NT2/D1 (cell line): ENCODE measurements at regions not wholly inside any gene's neighbourhood (a gene's known extent, or its start where the extent isn't known, plus 50 kb on each side); places are given as distances from the start of the nearest gene placed in this dataset.

Experiments used
- DNase-seq: peaks from one replicate; pipeline ENCODE4 v3.0.0-alpha.2; 2011; ENCODE audit warnings: low read depth, low spot score
- H3K27me3 ChIP-seq: 2 replicates; pipeline ENCODE4 v1.6.0; 2011; ENCODE audit warnings: mild to moderate bottlenecking; ENCODE audit not compliant: insufficient read length, insufficient read depth
- H3K36me3 ChIP-seq: 2 replicates; pipeline ENCODE4 v1.6.1; 2011; ENCODE audit warnings: mild to moderate bottlenecking, low read length, mixed read lengths; ENCODE audit not compliant: insufficient read depth, insufficient read length
- H3K4me1 ChIP-seq: 2 replicates; pipeline ENCODE4 v1.5.1; 2011; ENCODE audit not compliant: insufficient read depth, insufficient read length
- H3K4me3 ChIP-seq: 2 replicates; pipeline ENCODE4 v1.5.1; 2011; ENCODE audit warnings: low read depth; ENCODE audit not compliant: insufficient read length
- H3K9ac ChIP-seq: 2 replicates; pipeline ENCODE4 v1.6.0; 2011; ENCODE audit warnings: low read depth; ENCODE audit not compliant: insufficient read length
- H3K9me3 ChIP-seq: 2 replicates; pipeline ENCODE4 v1.5.1; 2011; ENCODE audit warnings: mild to moderate bottlenecking, low read length; ENCODE audit not compliant: insufficient read depth
- SUZ12 ChIP-seq: IDR thresholded peaks from 2 replicates; pipeline ENCODE4 v1.6.1; 2011; ENCODE audit not compliant: insufficient read length, insufficient read depth; ENCODE audit errors: extremely low read depth
- YY1 ChIP-seq: IDR thresholded peaks from 2 replicates; pipeline ENCODE4 v1.6.1; 2011; ENCODE audit not compliant: insufficient read length, insufficient read depth
- ZNF274 ChIP-seq: IDR thresholded peaks from 2 replicates; pipeline ENCODE4 v1.6.1; 2011; ENCODE audit warnings: mild to moderate bottlenecking, low read depth, low read length

DNA sequence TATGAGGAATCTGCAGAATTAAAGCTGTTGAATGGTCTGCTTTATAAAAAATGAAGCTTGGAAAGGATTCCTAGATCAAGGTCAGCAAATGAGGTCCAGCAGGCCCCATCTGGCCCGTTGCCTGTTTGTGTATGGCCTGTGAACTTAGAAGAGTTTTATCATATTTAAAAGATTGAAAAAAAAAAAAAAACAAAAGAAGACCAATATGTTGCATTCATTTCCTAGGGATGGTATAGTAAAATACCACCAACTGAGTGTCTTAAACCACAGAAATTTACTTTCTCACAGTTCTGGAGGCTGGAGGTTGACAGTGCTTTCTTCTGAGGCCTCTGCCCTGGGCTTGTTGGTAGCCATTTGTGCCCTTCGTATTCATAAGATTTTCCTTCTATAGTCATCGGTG is 109.2 kb downstream of the PPP1R3A start:
- H3K27me3 ChIP-seq = no peaks in the 10 kb centered on the region
- H3K9ac ChIP-seq = no peak overlapping the region
- TF ChIP-seq SUZ12 = no peak
- no peak for TF ChIP-seq YY1
- TF ChIP-seq ZNF274 = no peak
- no peaks in the 10 kb centered on the region for H3K4me1 ChIP-seq
- no peaks in the 10 kb centered on the region for H3K36me3 ChIP-seq
- H3K9me3 ChIP-seq = no peaks in the 10 kb centered on the region
- no peak overlapping the region for H3K4me3 ChIP-seq
- no peak for DNase-seq

DNA sequence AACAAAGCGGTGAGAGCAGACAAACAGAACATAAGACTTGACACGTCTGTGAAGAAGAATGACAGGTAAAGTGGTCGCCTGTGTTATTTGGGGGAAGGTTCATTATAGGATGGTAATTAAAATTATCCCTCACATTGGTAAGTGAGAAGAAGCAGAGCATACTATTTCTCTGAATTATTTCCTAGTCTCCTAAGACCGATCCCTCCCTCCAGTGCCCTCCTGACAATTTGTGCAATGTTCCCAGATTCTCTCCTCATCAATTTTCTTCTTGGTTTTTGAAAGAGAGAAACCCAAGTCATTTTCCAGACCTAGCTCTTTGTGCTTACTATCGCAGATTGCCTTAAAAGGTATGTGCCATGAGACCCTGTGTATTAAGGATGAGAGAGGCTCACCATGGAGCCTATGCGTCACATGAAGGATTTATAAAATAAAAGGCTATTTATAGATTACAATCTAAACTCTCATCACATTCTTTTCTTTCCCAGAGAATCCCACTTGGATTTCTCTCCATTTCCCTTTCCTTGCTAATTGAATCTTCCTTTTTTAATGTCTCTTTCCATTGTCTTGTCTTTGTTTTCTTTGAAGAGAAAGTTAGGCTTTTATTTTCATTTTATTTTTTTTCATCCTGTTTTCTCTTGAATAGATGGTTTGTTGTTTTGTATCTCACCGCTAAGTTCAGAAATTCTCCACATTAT is 112.0 kb downstream of the PPP1R3A start:
- Histone ChIP-seq H3K4me1 (no peaks in the 10 kb centered on the region), H3K9ac (no peak overlapping the region)

DNA sequence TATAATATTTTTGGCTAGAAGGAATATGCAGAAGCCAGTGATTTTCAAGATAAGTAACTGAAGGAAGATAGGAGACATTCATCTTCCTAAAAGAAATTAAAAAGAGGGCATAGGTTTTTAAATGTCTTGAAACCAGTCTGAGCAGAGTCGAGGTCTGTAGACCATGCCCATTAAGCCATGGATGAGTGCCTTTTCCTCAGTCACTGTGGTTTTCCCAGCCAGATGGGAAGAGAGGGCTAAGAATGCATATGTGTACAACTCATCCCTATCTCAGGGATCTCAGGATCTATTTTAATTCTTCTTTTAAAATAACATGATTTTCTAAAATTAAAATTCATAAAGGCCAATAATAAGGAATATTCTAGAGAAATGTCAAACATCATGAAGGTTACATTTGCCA is 112.8 kb downstream of the PPP1R3A start:
- Histone ChIP-seq H3K27me3 (no peaks in the 10 kb centered on the region), H3K9me3 (no peaks in the 10 kb centered on the region), H3K4me1 (no peaks in the 10 kb centered on the region), H3K4me3 (no peak overlapping the region), H3K9ac (no peak overlapping the region), H3K36me3 (no peaks in the 10 kb centered on the region)
- no peak for DNase-seq
- no peak for TF ChIP-seq ZNF274

More for the DNA sequence above, 112.0 kb downstream of the PPP1R3A start:
- TF ChIP-seq SUZ12 = no peak
- no peak for TF ChIP-seq ZNF274
- TF ChIP-seq YY1 = no peak
- no peaks in the 10 kb centered on the region for H3K9me3 ChIP-seq
- H3K36me3 ChIP-seq = no peaks in the 10 kb centered on the region
- no peak for DNase-seq
- H3K4me3 ChIP-seq = no peak overlapping the region
- no peaks in the 10 kb centered on the region for H3K27me3 ChIP-seq

DNA sequence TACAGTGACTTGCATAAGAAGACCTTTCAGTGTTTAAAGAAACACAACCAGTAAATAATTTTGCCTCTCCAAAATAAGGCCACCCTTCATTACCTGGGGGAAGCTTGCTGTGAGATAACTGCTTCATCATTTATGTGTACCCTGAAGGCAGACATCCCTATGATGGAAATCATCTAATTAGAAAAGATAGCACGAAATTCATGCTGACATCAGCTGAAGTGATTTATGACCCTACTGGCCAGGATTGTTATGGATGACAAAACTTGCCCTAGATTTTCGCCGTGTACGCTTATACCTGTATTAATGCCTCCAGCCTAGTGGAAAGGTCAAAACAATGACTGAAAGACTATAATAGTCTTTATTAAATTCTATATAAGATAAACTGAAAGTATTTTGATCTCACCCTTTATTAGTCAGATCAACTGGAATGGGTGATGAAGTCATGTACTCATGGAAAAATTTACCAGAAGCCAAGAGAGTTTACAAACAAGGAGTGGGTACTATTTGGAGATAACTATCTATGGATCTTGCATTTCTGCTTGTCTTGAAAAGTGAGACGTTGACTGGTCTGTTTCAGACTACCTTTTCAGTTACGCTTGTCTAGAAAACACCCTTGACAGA is 114.2 kb downstream of the PPP1R3A start:
- Histone ChIP-seq H3K9ac (no peak overlapping the region), H3K36me3 (no peaks in the 10 kb centered on the region), H3K9me3 (no peaks in the 10 kb centered on the region), H3K4me1 (no peaks in the 10 kb centered on the region), H3K27me3 (no peaks in the 10 kb centered on the region), H3K4me3 (no peak overlapping the region)
- no peak for TF ChIP-seq YY1
- TF ChIP-seq SUZ12 = no peak
- TF ChIP-seq ZNF274 = no peak
- no peak for DNase-seq

DNA sequence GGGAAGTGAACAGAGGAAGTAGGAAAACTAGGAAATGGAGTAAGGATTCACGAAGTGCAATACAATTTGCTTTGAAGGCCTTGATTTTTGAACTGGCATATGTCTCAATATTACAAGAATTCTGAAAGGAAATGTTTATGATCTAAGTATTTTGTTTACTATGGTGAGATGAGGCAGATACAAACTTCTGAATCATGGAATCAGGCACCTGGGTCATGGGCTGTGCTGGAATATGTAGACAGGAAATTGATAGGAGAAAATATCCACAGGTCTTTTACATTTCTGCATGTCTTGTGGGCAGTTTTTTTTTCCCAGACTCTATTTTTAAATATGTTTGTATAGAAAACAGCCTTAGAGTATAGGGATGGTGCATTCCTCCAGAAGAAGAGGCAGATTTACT is 117.1 kb downstream of the PPP1R3A start:
- no peak overlapping the region for H3K4me3 ChIP-seq
- H3K4me1 ChIP-seq = no peaks in the 10 kb centered on the region
- no peak for DNase-seq
- no peak overlapping the region for H3K9ac ChIP-seq
- H3K27me3 ChIP-seq = no peaks in the 10 kb centered on the region
- H3K9me3 ChIP-seq = no peaks in the 10 kb centered on the region
- H3K36me3 ChIP-seq = no peaks in the 10 kb centered on the region
- TF ChIP-seq YY1 (no peak), ZNF274 (no peak), SUZ12 (no peak)

DNA sequence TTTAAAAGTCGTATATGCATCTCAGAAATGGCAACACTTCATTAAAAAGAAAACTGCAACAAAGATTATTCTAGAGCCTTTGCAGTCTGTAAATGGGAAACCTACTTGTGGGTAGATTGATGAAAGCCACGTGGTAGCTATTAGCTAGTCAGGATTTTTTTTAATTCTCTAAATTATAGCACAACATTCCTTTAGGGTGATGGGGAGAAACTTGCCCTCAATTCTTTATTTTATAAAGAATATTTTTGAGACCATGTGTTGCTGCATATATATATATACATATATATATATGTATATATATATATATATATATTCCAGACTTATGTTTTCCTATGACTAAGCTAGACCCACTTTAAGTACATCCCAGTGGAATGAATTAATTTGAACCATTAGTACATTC is 118.0 kb downstream of the PPP1R3A start:
- Histone ChIP-seq H3K9ac (no peak overlapping the region), H3K27me3 (no peaks in the 10 kb centered on the region), H3K36me3 (no peaks in the 10 kb centered on the region), H3K4me3 (no peak overlapping the region), H3K9me3 (no peaks in the 10 kb centered on the region), H3K4me1 (no peaks in the 10 kb centered on the region)
- DNase-seq = no peak
- TF ChIP-seq YY1 = no peak
- TF ChIP-seq SUZ12 = no peak
- no peak for TF ChIP-seq ZNF274

DNA sequence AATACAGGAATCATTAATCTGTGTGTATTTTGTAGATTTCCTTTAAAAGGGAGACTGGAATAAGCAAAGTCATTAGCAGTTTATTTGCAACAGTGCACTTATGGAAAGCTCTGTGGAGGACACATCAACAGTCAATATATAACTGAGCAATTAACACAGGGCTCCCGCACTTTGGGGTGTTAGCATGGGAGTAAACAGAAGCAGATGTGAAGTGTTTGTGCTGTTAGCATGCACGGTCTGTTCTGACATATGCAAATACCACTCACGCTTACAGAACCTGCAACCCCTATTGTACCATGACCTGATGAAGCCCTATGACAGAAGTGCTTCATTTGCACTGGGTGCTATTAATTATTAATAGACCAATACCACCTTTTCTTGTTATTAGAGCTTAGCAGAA is 118.9 kb downstream of the PPP1R3A start:
- H3K36me3 ChIP-seq = no peaks in the 10 kb centered on the region
- no peaks in the 10 kb centered on the region for H3K4me1 ChIP-seq
- no peak for TF ChIP-seq YY1
- TF ChIP-seq SUZ12 = no peak
- TF ChIP-seq ZNF274 = no peak
- no peaks in the 10 kb centered on the region for H3K9me3 ChIP-seq
- H3K9ac ChIP-seq = no peak overlapping the region
- no peaks in the 10 kb centered on the region for H3K27me3 ChIP-seq
- no peak for DNase-seq
- H3K4me3 ChIP-seq = no peak overlapping the region
